A549 (cell line): ENCODE measurements at regions not wholly inside any gene's neighbourhood (a gene's known extent, or its start where the extent isn't known, plus 50 kb on each side); places are given as distances from the start of the nearest gene placed in this dataset.

Source experiments
- ATAC-seq, 2 experiments: fragments of 200-7000 bp in 1 of 2; fragments of >200 bp in 1 of 2; cut with Nextera tagmentation in 1 of 2; cut with Tn5 transposase in 1 of 2; 3 replicates each; pipeline versions ENCODE4 v1.8.0 to v1.9.1; 2018 to 2020; ENCODE audit warnings: mild to moderate bottlenecking in 1 of 2, moderate library complexity in 1 of 2
- CTCF ChIA-PET: fragments of 300-600 bp; sonication (Branson Sonifier 250); formaldehyde crosslinking; extraction: SDS; loops from one replicate; lab custom pipeline; 2021; ENCODE audit warnings: antibody characterized with exemption, inconsistent platforms; lab: Yijun Ruan, JAX
- POLR2A ChIA-PET: fragments of 350-600 bp; formaldehyde crosslinking; extraction: SDS; loops from one replicate; lab custom pipeline; 2021; ENCODE audit warnings: antibody characterized with exemption, inconsistent platforms; lab: Yijun Ruan, JAX
- DNase-seq, 2 experiments: peaks; one replicate each; pipeline versions ENCODE4 v3.0.0 to v3.0.0-alpha.2; 2011 to 2016; ENCODE audit warnings: low read depth in 1 of 2, low spot score in 1 of 2
- FAIRE-seq: peaks from 2 replicates; lab custom pipeline; 2011; peaks lifted over from hg19 to GRCh38; lab: Jason Lieb, UNC
- H3K27ac ChIP-seq, 2 experiments: fragments of >200 bp; sonication (Bioruptor Twin); formaldehyde crosslinking; 3 replicates each; pipeline ENCODE4 v1.5.1; 2016 to 2017
- H3K4me1 ChIP-seq: fragments of >200 bp; sonication (Bioruptor Twin); formaldehyde crosslinking; 3 replicates; pipeline ENCODE4 v1.6.1; 2016
- H3K4me2 ChIP-seq: fragments of >200 bp; sonication (Bioruptor Twin); formaldehyde crosslinking; 3 replicates; pipeline ENCODE4 v1.6.1; 2016
- H3K4me3 ChIP-seq: fragments of >200 bp; sonication (Bioruptor Twin); formaldehyde crosslinking; 3 replicates; pipeline ENCODE4 v1.5.1; 2016
- H3K9me3 ChIP-seq: fragments of >200 bp; sonication (Bioruptor Twin); formaldehyde crosslinking; 3 replicates; pipeline ENCODE4 v1.6.1; 2016
- ATOH8 ChIP-seq: fragments of 250-450 bp; sonication (Bioruptor Pico); IDR thresholded peaks from 2 replicates; pipeline ENCODE4 v1.5.0; 2020; ENCODE audit warnings: low read depth, mild to moderate bottlenecking, moderate library complexity
- BCL3 ChIP-seq: fragments of >200 bp; sonication (Bioruptor Twin); formaldehyde crosslinking; IDR thresholded peaks from 3 replicates; pipeline ENCODE4 v1.6.1; 2016
- BHLHE40 ChIP-seq: IDR thresholded peaks from 2 replicates; pipeline ENCODE4 v1.6.1; 2012; ENCODE audit warnings: low read depth, low read length, inconsistent platforms
- CEBPB ChIP-seq, 2 experiments: fragments of >200 bp in 1 of 2; sonication (Bioruptor Twin) in 1 of 2; formaldehyde crosslinking in 1 of 2; IDR thresholded peaks; 2 replicates each; pipeline ENCODE4 v1.6.1; 2012 to 2016
- EHF ChIP-seq: fragments of 250-450 bp; sonication (Bioruptor Pico); IDR thresholded peaks from 2 replicates; pipeline ENCODE4 v1.5.0; 2020; ENCODE audit warnings: mild to moderate bottlenecking
- EHMT2 ChIP-seq: fragments of 200-600 bp; sonication (generic); IDR thresholded peaks from 2 replicates; pipeline ENCODE4 v1.6.1; 2016; ENCODE audit warnings: antibody characterized with exemption, low read depth, mild to moderate bottlenecking, moderate library complexity
- FOXS1 ChIP-seq: fragments of 250-450 bp; sonication (Bioruptor Pico); IDR thresholded peaks from 2 replicates; pipeline ENCODE4 v1.5.0; 2020; ENCODE audit warnings: mild to moderate bottlenecking, moderate library complexity
- GATA3 ChIP-seq: IDR thresholded peaks from 2 replicates; pipeline ENCODE4 v1.6.1; 2012; ENCODE audit warnings: borderline replicate concordance
- HDAC2 ChIP-seq: fragments of 200-600 bp; sonication (generic); IDR thresholded peaks from 2 replicates; pipeline ENCODE4 v1.6.1; 2016
- HOXB13 ChIP-seq: fragments of 250-450 bp; sonication (Bioruptor Pico); IDR thresholded peaks from 2 replicates; pipeline ENCODE4 v1.5.0; 2020; ENCODE audit warnings: low read depth, mild to moderate bottlenecking, moderate library complexity
- JUNB ChIP-seq: fragments of >200 bp; sonication (Bioruptor Twin); formaldehyde crosslinking; IDR thresholded peaks from 2 replicates; pipeline ENCODE4 v1.6.1; 2016
- KDM1A ChIP-seq: fragments of 200-600 bp; sonication (generic); IDR thresholded peaks from 2 replicates; pipeline ENCODE4 v1.6.1; 2016; ENCODE audit warnings: low read depth, mild to moderate bottlenecking
- MAFK ChIP-seq: fragments of 450-650 bp; IDR thresholded peaks from 2 replicates; pipeline ENCODE4 v1.6.1; 2014; ENCODE audit not compliant: partially characterized antibody
- MAX ChIP-seq: IDR thresholded peaks from 2 replicates; pipeline ENCODE4 v1.6.1; 2012
- NPAS2 ChIP-seq: fragments of 250-450 bp; sonication (Bioruptor Pico); IDR thresholded peaks from 2 replicates; pipeline ENCODE4 v1.8.0; 2022; ENCODE audit warnings: mild to moderate bottlenecking, moderate library complexity, borderline replicate concordance
- POLR2A ChIP-seq: IDR thresholded peaks from 2 replicates; pipeline ENCODE4 v1.6.1; 2012; ENCODE audit warnings: mild to moderate bottlenecking, low read length
- POLR2AphosphoS2 ChIP-seq: conservative IDR thresholded peaks from 2 replicates; pipeline ENCODE4 v1.6.1; 2012; ENCODE audit warnings: low read length, improper control_type of control experiment, inconsistent platforms
- REST ChIP-seq: fragments of 200-600 bp; sonication (generic); IDR thresholded peaks from 2 replicates; pipeline ENCODE4 v1.6.1; 2016; ENCODE audit warnings: antibody characterized with exemption, mild to moderate bottlenecking, moderate library complexity
- SMC3 ChIP-seq: fragments of >200 bp; sonication (Bioruptor Twin); formaldehyde crosslinking; IDR thresholded peaks from 3 replicates; pipeline ENCODE4 v1.6.1; 2018; ENCODE audit warnings: inconsistent platforms
- SREBF2 ChIP-seq: fragments of 450-650 bp; IDR thresholded peaks from 2 replicates; pipeline ENCODE4 v1.6.1; 2014; ENCODE audit warnings: mild to moderate bottlenecking, moderate library complexity
- TFCP2L1 ChIP-seq: fragments of 250-450 bp; sonication (Bioruptor Pico); IDR thresholded peaks from 2 replicates; pipeline ENCODE4 v1.5.0; 2021; ENCODE audit warnings: mild to moderate bottlenecking
- TP53 ChIP-seq: fragments of 250-450 bp; sonication (Bioruptor Pico); IDR thresholded peaks from 2 replicates; pipeline ENCODE4 v1.5.0; 2021; ENCODE audit warnings: mild to moderate bottlenecking, moderate library complexity
- ZFP36 ChIP-seq: fragments of 450-650 bp; IDR thresholded peaks from 2 replicates; pipeline ENCODE4 v1.6.1; 2014; ENCODE audit warnings: borderline replicate concordance; ENCODE audit not compliant: partially characterized antibody
- ZNF302 ChIP-seq: fragments of 250-450 bp; sonication (Bioruptor Pico); IDR thresholded peaks from 2 replicates; pipeline ENCODE4 v1.9.0; 2021; ENCODE audit warnings: inconsistent platforms, mild to moderate bottlenecking, moderate library complexity
- ZSCAN20 ChIP-seq: fragments of 250-450 bp; sonication (Bioruptor Pico); IDR thresholded peaks from 2 replicates; pipeline ENCODE4 v1.8.0; 2022; ENCODE audit warnings: mild to moderate bottlenecking, moderate library complexity
- WGBS: methylation state at CpG from one replicate; pipeline ENCODE4 v1.1.6; 2017; ENCODE audit errors: missing lambda C conversion rate; 5-methylcytosine and 5-hydroxymethylcytosine counted together
- TF ChIP-seq, protein P1 (sequence below): fragments of >200 bp; sonication (Bioruptor Twin); formaldehyde crosslinking; IDR thresholded peaks from 3 replicates; pipeline ENCODE4 v1.5.1; 2016
- TF ChIP-seq, protein P2 (sequence below): IDR thresholded peaks from 2 replicates; pipeline ENCODE4 v1.6.1; 2012; ENCODE audit warnings: low read depth, borderline replicate concordance

GRCh38 chr16:6252541-6252940, 1080.1 kb upstream of the RBFOX1 start:
- ChIA-PET CTCF (no interaction called here), POLR2A (no interaction called here)
- Histone ChIP-seq H3K9me3 (no peaks in the 10 kb centered on the region), H3K4me1 (no peaks in the 10 kb centered on the region), H3K4me3 (no peak overlapping the region), H3K4me2 (no peak overlapping the region), H3K27ac (no peak overlapping the region)
- no peak for DNase-seq
- ATAC-seq = no peak
- TF ChIP-seq JUNB = no peak
- 2% methylated on average over 4 of the region's 4 CpGs for WGBS
- FAIRE-seq = no peak

GRCh38 chr16:6250511-6250910, 1082.1 kb upstream of the RBFOX1 start:
- H3K4me3 ChIP-seq = no peak overlapping the region
- ATAC-seq = no peak
- no peak overlapping the region for H3K4me2 ChIP-seq
- H3K9me3 ChIP-seq = no peaks in the 10 kb centered on the region
- TF ChIP-seq REST (no peak), KDM1A (no peak), POLR2AphosphoS2 (no peak), EHMT2 (no peak), BHLHE40 (no peak), CEBPB (IDR thresholded peaks at IDR 0.05) (no peak), GATA3 (no peak), SREBF2 (no peak), NPAS2 (no peak), HDAC2 (no peak), MAX (no peak), MAFK (no peak), ZFP36 (no peak), HOXB13 (no peak), ZSCAN20 (CRISPR knock-in tag) (no peak), POLR2A (no peak), EHF (no peak)
- TF ChIP-seq, protein P1, sequence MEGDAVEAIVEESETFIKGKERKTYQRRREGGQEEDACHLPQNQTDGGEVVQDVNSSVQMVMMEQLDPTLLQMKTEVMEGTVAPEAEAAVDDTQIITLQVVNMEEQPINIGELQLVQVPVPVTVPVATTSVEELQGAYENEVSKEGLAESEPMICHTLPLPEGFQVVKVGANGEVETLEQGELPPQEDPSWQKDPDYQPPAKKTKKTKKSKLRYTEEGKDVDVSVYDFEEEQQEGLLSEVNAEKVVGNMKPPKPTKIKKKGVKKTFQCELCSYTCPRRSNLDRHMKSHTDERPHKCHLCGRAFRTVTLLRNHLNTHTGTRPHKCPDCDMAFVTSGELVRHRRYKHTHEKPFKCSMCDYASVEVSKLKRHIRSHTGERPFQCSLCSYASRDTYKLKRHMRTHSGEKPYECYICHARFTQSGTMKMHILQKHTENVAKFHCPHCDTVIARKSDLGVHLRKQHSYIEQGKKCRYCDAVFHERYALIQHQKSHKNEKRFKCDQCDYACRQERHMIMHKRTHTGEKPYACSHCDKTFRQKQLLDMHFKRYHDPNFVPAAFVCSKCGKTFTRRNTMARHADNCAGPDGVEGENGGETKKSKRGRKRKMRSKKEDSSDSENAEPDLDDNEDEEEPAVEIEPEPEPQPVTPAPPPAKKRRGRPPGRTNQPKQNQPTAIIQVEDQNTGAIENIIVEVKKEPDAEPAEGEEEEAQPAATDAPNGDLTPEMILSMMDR = no peak
- TF ChIP-seq, protein P2, sequence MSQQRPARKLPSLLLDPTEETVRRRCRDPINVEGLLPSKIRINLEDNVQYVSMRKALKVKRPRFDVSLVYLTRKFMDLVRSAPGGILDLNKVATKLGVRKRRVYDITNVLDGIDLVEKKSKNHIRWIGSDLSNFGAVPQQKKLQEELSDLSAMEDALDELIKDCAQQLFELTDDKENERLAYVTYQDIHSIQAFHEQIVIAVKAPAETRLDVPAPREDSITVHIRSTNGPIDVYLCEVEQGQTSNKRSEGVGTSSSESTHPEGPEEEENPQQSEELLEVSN = no peak
- no peaks in the 10 kb centered on the region for H3K4me1 ChIP-seq
- no peak for DNase-seq
- no peak overlapping the region for H3K27ac ChIP-seq
- CTCF ChIA-PET = interaction anchor here (0.6 kb wide), 1 partner anchor 1029 kb away, joined by 3 read pairs; no protein-coding TSS in a partner anchor
- FAIRE-seq = no peak
- WGBS = 8% methylated on average over 3 of the region's 3 CpGs
- POLR2A ChIA-PET = no interaction called here

DNA sequence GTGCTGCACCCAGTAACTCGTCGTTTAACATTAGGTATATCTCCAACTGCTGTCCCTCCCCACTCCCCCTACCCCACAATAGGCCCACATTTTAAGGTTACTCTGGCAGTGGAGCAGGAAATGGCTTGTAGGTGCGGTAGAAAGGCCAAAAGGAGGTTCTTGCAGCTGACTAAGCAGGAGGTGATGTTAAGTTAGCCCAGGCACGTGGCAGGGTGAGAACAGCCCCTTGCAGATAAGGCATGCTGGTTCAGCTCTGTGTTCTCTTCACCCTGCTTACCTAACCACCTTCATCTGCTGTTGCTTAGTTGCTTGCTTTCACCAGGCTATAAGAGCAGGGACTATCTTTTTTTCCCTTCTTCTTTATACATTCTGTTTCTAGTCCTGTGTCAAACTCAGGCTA, 1082.8 kb upstream of the RBFOX1 start:
- TF ChIP-seq TFCP2L1 (CRISPR knock-in tag) (no peak), CEBPB (IDR thresholded peaks at IDR 0.05) (no peak), NPAS2 (no peak), ATOH8 (CRISPR knock-in tag) (no peak), BCL3 (no peak), BHLHE40 (no peak), SMC3 (no peak), FOXS1 (CRISPR knock-in tag) (no peak), EHF (no peak), ZNF302 (CRISPR knock-in tag) (no peak), TP53 (no peak)
- no peak for FAIRE-seq
- no peak overlapping the region for H3K4me3 ChIP-seq
- H3K4me1 ChIP-seq = no peaks in the 10 kb centered on the region
- ATAC-seq = no peak
- 3% methylated on average over 4 of the region's 4 CpGs for WGBS
- DNase-seq = no peak
- no peak overlapping the region for H3K4me2 ChIP-seq
- H3K9me3 ChIP-seq = no peaks in the 10 kb centered on the region
- H3K27ac ChIP-seq = no peak overlapping the region
- POLR2A ChIA-PET = no interaction called here
- CTCF ChIA-PET = interaction anchor here (0.6 kb wide), 1 partner anchor 146 kb away, joined by 3 read pairs; no protein-coding TSS in a partner anchor
